Effector memory CD8-positive, alpha-beta T cell (primary cell): ENCODE measurements at regions not wholly inside any gene's neighbourhood (a gene's known extent, or its start where the extent isn't known, plus 50 kb on each side); places are given as distances from the start of the nearest gene placed in this dataset.

ENCODE experiments used
- ATAC-seq: fragments of 150-1000 bp; cut with Tn5 transposase; replicated peaks from 2 replicates; pipeline ENCODE4 v1.10.0; 2021; ENCODE audit warnings: mild to moderate bottlenecking, moderate library complexity
- DNase-seq, 3 experiments: peaks; one replicate each; pipeline ENCODE4 v3.0.0; 2021
- H3K27ac Mint-ChIP-seq, 2 donors: one replicate each; pipeline ENCODE4 v1.8.0; 2022; ENCODE audit warnings: mild to moderate bottlenecking in 2 of 2, mixed read lengths in 2 of 2, moderate library complexity in 2 of 2
- H3K27me3 Mint-ChIP-seq, 2 donors: one replicate each; pipeline ENCODE4 v1.8.0; 2022; ENCODE audit warnings: mixed read lengths in 2 of 2
- H3K36me3 Mint-ChIP-seq: one replicate; pipeline ENCODE4 v1.8.0; 2022; ENCODE audit warnings: mild to moderate bottlenecking, moderate library complexity, mixed read lengths; ENCODE audit not compliant: insufficient read depth
- H3K4me1 Mint-ChIP-seq, 2 donors: one replicate each; pipeline ENCODE4 v1.8.0; 2022; ENCODE audit warnings: low read depth in 2 of 2, mixed read lengths in 2 of 2
- H3K4me3 Mint-ChIP-seq, 2 donors: one replicate each; pipeline ENCODE4 v1.8.0; 2022; ENCODE audit warnings: mild to moderate bottlenecking in 2 of 2, mixed read lengths in 2 of 2, moderate library complexity in 2 of 2
- H3K9me3 Mint-ChIP-seq, 2 donors: one replicate each; pipeline ENCODE4 v1.8.0; 2022; ENCODE audit warnings: mixed read lengths in 2 of 2

DNA sequence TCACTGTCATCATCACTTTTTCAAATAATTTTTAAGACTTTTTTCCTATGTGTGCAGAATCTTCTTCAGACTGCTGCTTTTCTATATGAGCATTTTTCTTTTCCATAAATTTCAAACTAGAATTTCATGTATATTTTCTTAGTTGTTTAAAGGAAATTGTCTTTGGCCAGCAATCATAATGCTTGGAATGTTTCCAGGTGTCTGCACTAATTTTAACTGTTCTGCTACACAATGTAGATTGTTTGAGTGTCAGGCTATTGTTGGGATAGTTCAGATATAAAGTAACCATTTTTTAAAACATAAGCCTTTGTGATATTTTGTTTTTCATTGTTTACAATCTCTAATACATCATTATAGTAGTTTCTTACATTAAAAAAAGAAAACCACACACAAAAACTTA is 1418.5 kb downstream of the EFNB2 start:
- Mint-ChIP-seq H3K4me1 (no peaks in the 10 kb centered on the region), H3K9me3 (peaks cover 0 to 8% of the 10 kb centered on the region in 2 donors), H3K27ac (no peak overlapping the region), H3K27me3 (peaks cover 0 to 18% of the 10 kb centered on the region in 2 donors), H3K36me3 (no peaks in the 10 kb centered on the region), H3K4me3 (no peak overlapping the region)
- no peak for DNase-seq
- no peak for ATAC-seq

DNA sequence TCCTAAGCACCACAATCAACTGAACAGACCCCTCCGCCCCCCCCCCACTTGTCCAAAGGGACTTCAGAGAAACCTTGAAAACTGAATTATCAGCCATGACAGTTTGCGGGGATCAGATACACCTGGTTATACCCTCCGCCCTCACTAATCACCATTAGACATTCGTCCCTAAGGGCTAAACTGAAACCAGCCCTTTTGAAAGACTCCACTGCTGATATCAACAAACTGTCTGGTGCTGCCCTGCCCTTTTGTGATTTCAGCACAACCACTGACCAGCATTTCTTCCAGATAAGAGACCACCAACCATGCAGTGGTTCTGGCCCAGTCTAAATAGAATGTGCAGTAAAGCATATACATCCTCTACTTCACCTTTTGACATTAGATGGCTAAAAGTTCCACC is 1422.9 kb downstream of the EFNB2 start:
- ATAC-seq (no peak), DNase-seq (no peak)
- Mint-ChIP-seq H3K36me3 (no peaks in the 10 kb centered on the region), H3K27ac (no peak overlapping the region), H3K4me1 (no peaks in the 10 kb centered on the region), H3K9me3 (peaks cover 0 to 8% of the 10 kb centered on the region in 2 donors), H3K27me3 (peaks cover 0 to 8% of the 10 kb centered on the region in 2 donors), H3K4me3 (no peak overlapping the region)

DNA sequence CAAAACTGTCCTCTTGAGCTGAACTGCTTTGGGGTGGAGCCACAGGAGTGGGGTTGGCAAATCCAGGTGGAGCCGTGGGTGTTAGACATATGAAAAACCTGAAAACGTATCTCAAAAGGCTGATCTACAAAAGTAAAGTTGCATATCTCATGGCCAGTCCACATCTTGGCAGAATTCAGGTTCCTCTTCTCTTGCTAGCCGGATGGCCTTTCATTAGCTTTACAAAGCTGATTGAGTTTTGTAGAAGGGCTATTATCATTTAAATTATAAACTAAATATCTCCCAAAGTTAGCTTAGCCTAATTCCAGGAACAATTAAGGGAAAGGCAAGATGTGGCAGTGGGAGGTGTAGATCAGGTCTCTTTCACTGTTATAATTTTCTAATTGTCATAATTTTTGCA is 1427.7 kb downstream of the EFNB2 start:
- no peaks in the 10 kb centered on the region for H3K36me3 Mint-ChIP-seq
- no peak overlapping the region for H3K4me3 Mint-ChIP-seq
- H3K27ac Mint-ChIP-seq: no peak overlapping the region
- H3K9me3 Mint-ChIP-seq: peaks cover 0 to 2% of the 10 kb centered on the region in 2 donors
- no peak for ATAC-seq
- H3K4me1 Mint-ChIP-seq: no peaks in the 10 kb centered on the region
- DNase-seq: no peak
- no peaks in the 10 kb centered on the region for H3K27me3 Mint-ChIP-seq

DNA sequence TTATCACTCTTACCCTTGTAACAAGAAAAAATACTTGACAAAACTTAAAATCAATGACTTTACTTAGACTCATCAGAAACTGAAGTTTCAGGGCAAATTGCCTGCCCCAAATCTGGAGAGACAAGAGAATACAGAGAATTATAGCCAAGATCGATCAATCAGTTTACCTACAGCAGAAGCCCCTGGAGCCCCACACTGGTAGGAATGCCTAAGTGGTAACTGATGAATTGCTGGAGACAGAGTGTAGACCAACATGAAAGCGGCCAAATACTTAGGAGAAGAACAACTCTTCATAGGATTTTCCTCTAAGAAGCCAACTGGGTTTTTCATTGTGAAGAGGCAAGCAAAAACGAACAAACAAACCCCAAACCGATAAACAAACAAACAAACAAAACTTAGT is 1430.0 kb downstream of the EFNB2 start:
- no peak for DNase-seq
- no peaks in the 10 kb centered on the region for H3K27me3 Mint-ChIP-seq

DNA sequence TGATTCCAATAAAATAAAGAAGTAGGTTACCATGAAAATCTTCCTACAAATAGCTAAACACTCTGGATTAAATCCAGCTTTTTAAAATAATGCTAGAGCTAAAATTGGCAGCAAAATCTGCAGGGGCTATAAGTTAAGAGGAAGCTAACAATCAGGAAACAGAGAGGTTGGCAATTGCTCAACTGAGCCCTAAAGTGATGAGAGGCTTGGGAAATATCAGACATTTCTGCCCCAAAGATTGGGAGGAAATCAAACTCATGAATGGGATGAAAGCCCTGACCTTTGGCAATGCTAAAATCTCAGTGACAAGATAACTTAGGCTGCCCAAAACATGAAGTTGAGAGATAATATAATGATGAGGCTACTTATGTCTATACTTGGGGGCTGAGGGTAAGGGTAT is 1437.9 kb downstream of the EFNB2 start:
- ATAC-seq (no peak), DNase-seq (no peak)
- H3K4me3 Mint-ChIP-seq: no peak overlapping the region
- peaks cover 8 to 11% of the 10 kb centered on the region in 2 donors for H3K27me3 Mint-ChIP-seq
- H3K36me3 Mint-ChIP-seq: no peaks in the 10 kb centered on the region
- H3K27ac Mint-ChIP-seq: no peak overlapping the region
- no peaks in the 10 kb centered on the region for H3K4me1 Mint-ChIP-seq
- peaks cover 0 to 2% of the 10 kb centered on the region in 2 donors for H3K9me3 Mint-ChIP-seq

More for the DNA sequence above, 1430.0 kb downstream of the EFNB2 start:
- Mint-ChIP-seq H3K4me3 (no peak overlapping the region), H3K36me3 (no peaks in the 10 kb centered on the region), H3K27ac (no peak overlapping the region), H3K4me1 (no peaks in the 10 kb centered on the region), H3K9me3 (peaks cover 0 to 2% of the 10 kb centered on the region in 2 donors)
- ATAC-seq: no peak

DNA sequence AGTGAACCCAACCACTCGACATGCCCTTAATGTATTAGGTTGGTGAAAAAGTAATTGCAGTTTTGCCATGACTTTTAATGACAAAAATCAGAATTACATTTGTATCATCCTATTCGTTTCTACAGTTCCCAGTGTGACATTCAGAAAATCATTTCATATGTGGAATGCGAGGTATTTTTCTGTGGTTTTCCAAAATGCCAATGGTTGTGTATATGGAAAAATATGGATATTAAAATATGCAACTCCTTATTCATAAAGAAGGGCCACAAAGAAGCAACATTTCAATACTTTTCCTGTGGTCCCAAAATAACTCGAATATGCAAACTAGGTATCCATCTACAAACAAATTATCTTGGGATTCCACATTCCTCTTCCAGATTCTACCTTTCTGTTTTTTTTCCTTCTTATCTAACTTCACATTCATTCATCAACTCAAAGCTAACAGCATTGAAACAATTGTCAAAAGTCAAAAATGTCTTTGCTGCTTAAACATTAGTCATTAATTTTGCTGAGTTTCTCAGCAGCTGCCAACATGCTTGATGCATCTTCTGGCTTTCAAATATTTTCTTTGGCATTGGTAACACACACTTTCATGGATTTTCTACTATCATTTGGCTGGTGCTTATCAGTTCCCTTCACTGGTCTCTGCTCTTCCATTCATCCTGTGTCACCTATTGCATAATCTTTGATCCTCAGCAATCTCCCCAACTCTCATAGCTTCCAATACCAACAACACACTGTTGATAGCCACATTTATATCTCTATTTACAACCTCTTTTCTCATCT is 1445.4 kb downstream of the EFNB2 start:
- Mint-ChIP-seq H3K27ac (no peak overlapping the region), H3K9me3 (peaks cover 0 to 2% of the 10 kb centered on the region in 2 donors), H3K4me3 (no peak overlapping the region), H3K27me3 (peaks cover 8 to 11% of the 10 kb centered on the region in 2 donors), H3K4me1 (no peaks in the 10 kb centered on the region), H3K36me3 (no peaks in the 10 kb centered on the region)
- ATAC-seq (no peak), DNase-seq (no peak)

DNA sequence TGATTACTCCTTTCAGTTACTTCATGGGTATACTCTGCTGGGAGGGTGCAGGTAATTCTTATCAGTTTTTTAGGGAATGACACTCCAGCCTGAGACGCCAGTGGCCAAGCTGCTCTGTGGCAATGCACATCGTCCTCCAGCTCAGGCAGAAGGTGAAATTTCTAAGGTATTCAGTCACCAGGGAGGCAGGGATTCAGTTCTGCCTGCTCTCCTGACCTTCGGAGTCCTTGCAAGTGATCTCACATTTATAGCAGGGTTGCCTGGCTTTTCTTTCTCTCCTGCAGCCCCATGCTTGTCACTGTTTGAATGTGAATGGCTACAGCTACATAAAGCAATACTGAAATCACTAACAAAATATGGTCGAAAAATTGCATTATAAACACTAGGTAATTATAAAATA is 1447.5 kb downstream of the EFNB2 start:
- no peaks in the 10 kb centered on the region for H3K4me1 Mint-ChIP-seq
- H3K27ac Mint-ChIP-seq: no peak overlapping the region
- DNase-seq (no peak), ATAC-seq (no peak)
- no peak overlapping the region for H3K4me3 Mint-ChIP-seq
- H3K9me3 Mint-ChIP-seq: no peaks in the 10 kb centered on the region
- no peaks in the 10 kb centered on the region for H3K36me3 Mint-ChIP-seq
- no peaks in the 10 kb centered on the region for H3K27me3 Mint-ChIP-seq

DNA sequence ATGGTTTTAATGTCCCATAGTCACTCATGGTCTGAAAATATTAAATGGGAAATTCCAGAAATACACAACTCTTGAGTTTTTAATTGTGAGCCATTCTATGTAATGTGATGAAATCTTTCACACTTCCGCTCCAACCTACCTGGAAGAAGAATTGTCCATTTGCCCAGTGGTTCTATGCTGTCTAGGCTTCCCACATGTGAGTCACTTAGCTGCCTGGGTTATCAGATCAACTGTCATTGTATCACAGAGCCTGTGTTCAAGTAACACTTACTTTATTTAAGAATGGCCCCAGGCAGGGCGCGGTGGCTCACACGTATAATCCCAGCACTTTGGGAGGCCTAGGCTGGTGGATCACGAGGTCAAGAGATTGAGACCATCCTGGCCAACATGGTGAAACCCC is 1450.5 kb downstream of the EFNB2 start:
- H3K27ac Mint-ChIP-seq: no peak overlapping the region
- no peak overlapping the region for H3K4me3 Mint-ChIP-seq
- DNase-seq (no peak), ATAC-seq (no peak)
- no peaks in the 10 kb centered on the region for H3K27me3 Mint-ChIP-seq
- no peaks in the 10 kb centered on the region for H3K36me3 Mint-ChIP-seq
- H3K4me1 Mint-ChIP-seq: no peaks in the 10 kb centered on the region
- no peaks in the 10 kb centered on the region for H3K9me3 Mint-ChIP-seq

DNA sequence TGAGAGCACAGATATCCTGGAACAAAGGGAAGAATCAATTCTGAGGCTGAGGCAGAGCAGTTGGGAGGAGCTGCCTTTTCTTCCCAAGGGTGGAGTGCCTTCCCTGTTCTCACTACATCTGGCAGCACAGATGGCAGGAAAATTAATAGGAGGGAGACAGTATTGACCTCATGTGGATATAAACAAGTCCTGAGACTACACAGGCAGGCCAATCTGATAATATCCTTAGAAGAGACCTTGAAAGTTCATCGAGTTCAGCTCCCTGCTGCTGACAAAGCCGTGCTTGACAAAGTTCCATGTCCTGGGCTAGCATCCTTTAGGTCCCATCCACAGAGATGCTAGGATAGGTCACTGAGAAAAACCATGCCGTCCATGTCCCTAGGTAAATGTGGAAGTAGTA is 1451.5 kb downstream of the EFNB2 start:
- Mint-ChIP-seq H3K4me3 (no peak overlapping the region), H3K27me3 (no peaks in the 10 kb centered on the region), H3K36me3 (no peaks in the 10 kb centered on the region), H3K4me1 (no peaks in the 10 kb centered on the region), H3K9me3 (no peaks in the 10 kb centered on the region), H3K27ac (no peak overlapping the region)
- DNase-seq: no peak
- ATAC-seq: no peak

DNA sequence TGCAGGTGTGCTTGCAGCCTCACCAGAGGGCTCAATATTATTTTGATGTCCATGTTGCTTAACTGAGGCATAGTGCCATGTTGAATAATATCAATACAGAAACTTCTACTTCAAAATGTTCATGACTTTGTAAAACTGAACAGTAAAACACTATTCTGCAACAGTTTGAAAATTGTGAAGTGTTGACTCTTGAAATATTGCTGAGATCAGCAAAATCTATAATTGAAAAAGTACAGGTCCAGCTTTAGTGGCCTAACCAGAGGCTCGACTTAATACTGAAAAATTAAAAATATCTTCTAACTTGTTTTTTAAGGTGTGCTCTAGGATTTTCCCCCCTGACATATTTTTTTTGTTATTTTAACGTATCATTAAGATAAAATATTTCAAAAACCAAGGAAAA is 1460.7 kb downstream of the EFNB2 start:
- no peak overlapping the region for H3K27ac Mint-ChIP-seq
- DNase-seq: no peak
- no peak for ATAC-seq
- H3K36me3 Mint-ChIP-seq: no peaks in the 10 kb centered on the region
- peaks cover 0 to 2% of the 10 kb centered on the region in 2 donors for H3K9me3 Mint-ChIP-seq
- no peaks in the 10 kb centered on the region for H3K27me3 Mint-ChIP-seq
- no peaks in the 10 kb centered on the region for H3K4me1 Mint-ChIP-seq
- no peak overlapping the region for H3K4me3 Mint-ChIP-seq

DNA sequence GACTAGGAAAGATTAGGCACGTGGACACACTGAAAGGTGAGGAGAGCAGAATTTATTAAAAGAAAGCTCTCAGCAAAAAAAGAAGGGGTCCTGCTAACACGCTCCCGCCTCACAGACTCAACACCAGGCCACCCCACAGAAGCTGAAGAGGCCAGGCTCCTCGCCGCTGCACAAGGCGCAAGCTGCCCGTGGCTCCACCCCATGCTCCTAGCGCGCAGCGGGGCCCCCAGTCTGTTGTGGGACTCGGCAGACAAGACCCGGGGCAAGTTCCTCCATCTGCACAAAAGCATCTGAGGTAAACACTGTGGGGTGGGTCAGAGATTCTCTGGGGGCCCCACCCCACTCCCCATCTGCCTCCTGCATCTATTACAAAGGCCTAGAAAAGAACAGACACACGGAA is 1462.4 kb downstream of the EFNB2 start:
- Mint-ChIP-seq H3K27me3 (no peaks in the 10 kb centered on the region), H3K4me1 (no peaks in the 10 kb centered on the region), H3K4me3 (no peak overlapping the region), H3K9me3 (peaks cover 0 to 2% of the 10 kb centered on the region in 2 donors), H3K27ac (no peak overlapping the region), H3K36me3 (no peaks in the 10 kb centered on the region)
- DNase-seq (no peak), ATAC-seq (no peak)

DNA sequence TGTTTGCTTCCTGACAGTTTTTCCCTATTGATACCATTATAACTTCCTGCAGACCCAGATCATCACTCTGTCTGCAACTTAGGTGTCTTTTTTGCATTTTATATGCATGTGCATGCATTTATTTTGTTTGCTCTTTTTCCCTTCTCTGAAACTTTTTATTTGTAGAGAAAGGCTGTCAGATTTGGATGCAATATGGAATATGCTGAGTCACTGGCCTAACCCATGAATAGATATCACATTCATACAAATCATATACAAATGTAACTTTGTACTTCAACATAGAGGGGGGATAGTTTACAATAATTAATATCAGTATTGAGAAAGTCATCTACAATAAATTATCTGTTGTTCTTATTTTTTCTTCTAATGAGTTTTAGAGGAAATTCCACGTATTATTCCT is 1465.0 kb downstream of the EFNB2 start:
- no peaks in the 10 kb centered on the region for H3K36me3 Mint-ChIP-seq
- H3K27me3 Mint-ChIP-seq: no peaks in the 10 kb centered on the region
- no peaks in the 10 kb centered on the region for H3K4me1 Mint-ChIP-seq
- no peak overlapping the region for H3K4me3 Mint-ChIP-seq
- H3K27ac Mint-ChIP-seq: no peak overlapping the region
- DNase-seq: no peak
- H3K9me3 Mint-ChIP-seq: no peaks in the 10 kb centered on the region
- ATAC-seq: no peak

DNA sequence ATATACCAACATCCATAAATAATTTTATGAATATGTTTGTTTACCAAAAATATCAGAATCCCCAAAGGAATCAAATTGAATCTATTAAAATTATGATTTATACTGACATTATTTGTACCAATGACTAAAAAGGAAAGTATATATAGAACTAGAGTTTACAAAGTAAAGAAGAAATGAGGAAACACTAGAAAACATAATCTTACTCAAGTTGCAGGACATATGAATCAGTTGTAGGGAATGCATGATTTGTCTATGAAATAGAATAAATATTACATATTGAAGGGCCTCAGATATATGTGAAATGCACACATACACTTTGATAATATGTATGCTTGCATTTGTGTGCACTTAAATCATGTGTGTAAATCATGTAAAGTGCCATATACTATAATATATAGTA is 1466.4 kb downstream of the EFNB2 start:
- Mint-ChIP-seq H3K4me3 (no peak overlapping the region), H3K36me3 (no peaks in the 10 kb centered on the region), H3K27ac (no peak overlapping the region), H3K27me3 (no peaks in the 10 kb centered on the region), H3K9me3 (no peaks in the 10 kb centered on the region), H3K4me1 (no peaks in the 10 kb centered on the region)
- no peak for ATAC-seq
- no peak for DNase-seq

DNA sequence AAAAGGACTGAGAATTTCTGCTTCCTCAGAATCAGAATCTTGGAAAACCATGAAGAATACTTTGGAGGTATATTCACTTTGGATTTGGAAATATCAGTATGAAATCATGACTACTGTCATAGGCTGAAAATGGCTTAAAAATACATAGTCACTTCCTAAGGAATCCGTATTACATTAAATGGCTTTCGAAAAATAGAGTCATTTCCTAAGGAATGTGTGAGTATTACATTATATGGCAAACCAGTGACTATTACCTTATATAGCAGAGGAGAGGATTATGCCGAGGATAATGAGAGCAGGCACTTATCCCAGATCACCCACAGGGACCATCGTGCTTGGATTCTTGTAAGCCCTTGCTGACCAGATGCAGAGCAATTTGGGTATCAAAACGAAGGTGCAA is 1471.8 kb downstream of the EFNB2 start:
- no peaks in the 10 kb centered on the region for H3K9me3 Mint-ChIP-seq
- no peaks in the 10 kb centered on the region for H3K4me1 Mint-ChIP-seq
- no peak overlapping the region for H3K4me3 Mint-ChIP-seq
- ATAC-seq (no peak), DNase-seq (no peak)
- H3K27me3 Mint-ChIP-seq: no peaks in the 10 kb centered on the region
- no peak overlapping the region for H3K27ac Mint-ChIP-seq
- no peaks in the 10 kb centered on the region for H3K36me3 Mint-ChIP-seq
